Stimulated activated CD8-positive, alpha-beta memory T cell treated with anti-CD3 and anti-CD28 coated beads, Interleukin-4, amount 100 ng/mL, for 48 hours (primary cell): ENCODE measurements at regions not wholly inside any gene's neighbourhood (a gene's known extent, or its start where the extent isn't known, plus 50 kb on each side); places are given as distances from the start of the nearest gene placed in this dataset.

Source experiments
- DNase-seq: peaks from one replicate; pipeline ENCODE4 v3.0.0-alpha.2; 2020

DNA sequence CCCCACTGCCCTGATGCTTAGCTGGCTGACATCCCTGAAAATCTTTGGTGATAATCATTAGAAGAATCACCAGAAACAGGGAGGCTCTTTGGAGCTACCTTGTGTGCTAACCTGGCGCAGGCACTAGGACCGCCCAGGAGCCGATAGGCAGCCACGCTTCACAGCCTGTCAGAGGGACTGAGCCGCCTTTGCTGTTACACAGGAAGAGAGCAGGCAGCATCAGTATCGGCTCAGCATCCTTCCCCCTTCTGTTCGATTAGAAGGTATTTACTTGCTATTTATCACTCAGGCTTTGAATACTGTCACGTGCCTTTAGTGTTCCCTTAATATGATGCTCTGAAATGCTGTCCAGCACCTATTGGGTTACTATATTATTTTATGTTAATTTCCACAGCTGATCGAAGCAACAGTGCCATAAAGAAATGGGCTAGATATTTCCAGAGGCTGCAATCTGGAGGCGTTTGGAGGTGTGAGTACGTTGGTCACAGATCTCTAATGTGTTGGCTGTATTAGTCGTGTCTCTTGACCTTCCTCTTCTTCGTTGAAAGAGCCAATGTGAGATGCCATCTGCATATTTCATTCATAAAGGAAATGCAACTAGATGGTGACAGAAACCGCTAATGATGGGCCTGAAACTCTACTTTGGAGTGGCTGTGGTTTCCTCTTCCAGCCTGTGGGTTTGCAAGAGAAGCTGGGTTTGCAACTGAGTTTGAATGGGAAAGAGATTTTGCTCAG is 110.4 kb upstream of the RAB27B start:
- DNase-seq, result peak; percentile 63

DNA sequence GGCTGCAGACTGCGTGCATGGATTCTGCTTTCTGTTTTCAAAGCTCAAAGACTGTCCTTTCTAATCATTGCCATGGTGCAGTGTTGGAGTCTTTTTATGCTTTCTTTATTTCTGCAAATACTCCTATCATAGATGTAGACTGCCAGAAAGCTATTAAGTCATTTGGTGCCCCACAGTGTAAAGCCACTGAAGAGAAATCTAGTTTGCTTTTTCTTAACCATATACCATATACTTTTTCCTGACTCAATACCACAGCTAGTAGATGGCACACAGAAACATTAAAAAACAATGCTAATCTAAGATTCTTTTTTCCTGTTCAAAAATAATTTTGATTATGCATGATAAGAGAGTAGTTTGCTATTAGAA is 109.9 kb upstream of the RAB27B start:
- DNase-seq, result no peak

DNA sequence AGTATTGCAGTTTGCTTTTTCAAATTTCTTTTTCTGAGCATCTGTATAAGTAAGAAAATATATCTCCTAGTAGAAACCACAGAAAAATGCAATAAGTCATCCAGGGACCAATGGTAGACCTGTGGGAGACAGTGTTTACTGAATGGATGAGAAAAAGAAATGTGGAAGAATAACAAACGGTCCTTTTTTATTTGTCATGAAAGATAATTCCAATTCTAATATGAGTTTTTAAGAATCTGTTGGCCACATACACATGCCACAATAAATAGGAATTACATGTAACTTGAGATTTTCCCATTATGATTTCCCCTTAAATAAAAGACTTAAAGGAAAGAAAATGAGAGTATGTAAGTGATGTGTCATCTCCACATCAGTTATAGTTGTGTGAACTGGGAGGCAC is 107.7 kb upstream of the RAB27B start:
- DNase-seq, result no peak

DNA sequence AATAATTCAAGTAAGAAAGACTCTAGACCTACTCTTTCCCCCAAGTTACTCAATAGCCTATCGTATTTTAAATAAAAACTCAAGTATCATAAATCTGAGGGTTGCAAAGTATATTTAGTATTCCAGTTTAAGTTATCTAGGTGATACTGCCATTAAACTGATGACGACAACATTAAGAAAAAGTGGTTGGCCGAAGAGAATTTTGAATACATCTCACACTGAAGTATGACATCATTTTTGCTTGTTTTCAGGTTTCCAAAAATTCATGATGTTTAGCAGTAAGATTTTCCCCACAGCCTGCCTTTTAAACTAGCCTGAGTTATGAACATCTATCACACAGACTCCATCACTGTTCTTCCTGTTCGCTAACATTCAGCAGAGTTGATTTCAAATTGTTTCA is 102.1 kb upstream of the RAB27B start:
- no peak for DNase-seq

DNA sequence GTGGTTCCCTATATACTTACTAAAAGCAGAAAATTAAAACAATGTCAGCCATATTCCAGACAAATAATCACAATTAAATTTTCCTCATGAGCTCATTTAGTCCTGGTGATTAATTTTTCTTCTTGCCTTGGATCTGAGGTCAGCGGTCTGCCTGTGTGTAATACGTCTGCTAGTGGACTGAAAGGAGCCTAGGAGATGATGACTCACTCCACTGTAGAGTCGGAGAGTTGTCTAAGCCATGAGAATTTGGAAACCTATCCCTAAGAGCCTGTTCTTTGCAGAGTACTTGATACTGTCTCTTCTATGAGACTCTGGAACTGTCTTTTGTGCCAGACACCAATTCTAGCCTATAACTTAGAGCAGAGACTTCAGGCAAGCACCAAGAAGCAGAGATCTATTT is 94.2 kb upstream of the RAB27B start:
- no peak for DNase-seq

DNA sequence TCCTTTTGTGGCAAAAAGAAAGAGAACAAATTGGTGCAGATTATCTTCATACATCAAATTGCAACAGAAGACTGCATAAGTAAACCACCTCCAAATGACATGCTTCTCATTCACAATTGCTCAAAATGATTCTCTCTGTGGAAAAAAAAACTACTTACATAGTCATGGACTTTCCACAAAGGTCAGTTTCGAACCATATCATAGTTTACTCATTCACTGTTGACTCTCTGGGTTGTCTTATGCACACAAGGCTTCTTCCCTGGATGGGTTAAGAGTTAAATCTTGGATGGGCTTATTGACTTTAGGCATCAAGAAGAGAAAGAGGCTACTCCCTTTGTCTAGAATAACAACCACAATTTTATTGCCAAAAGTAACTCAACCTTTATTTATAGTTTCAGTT is 91.3 kb upstream of the RAB27B start:
- no peak for DNase-seq

DNA sequence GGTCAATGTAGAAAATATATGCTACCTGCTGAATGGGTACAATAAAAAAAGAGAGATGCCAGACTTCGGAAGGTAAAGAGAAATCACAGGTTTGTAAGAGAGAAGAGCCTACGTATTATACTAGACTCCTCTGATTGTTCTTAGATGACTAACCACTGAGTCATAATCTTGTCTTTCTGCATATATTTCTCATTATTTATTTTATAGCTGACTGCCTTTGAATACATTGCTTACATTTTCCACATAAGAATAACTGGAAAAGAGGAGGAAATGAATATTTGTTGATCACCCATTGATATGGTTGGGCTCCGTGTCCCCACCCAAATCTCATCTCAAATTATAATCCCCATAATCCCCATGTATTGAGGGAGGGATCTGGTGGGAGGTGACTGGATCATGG is 90.3 kb upstream of the RAB27B start:
- DNase-seq, result no peak

DNA sequence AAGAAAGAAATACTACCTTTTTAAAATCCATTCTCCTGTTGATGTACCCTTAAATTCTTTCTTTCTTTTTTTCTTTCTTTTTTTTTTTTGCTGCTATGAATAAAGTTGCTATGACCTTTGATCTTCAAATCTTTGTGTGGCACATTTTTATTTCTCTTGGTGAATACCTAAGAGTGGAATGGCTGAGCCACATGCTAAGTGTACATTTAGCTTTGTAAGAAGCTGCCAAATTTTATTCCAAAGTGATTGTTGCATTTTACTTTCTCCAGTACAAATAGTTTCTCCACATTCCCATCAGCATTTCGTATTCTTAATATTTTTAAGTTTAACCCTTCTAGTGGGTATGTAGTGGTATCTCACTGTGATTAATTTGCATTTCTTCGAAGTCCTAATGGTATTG is 88.8 kb upstream of the RAB27B start:
- no peak for DNase-seq

DNA sequence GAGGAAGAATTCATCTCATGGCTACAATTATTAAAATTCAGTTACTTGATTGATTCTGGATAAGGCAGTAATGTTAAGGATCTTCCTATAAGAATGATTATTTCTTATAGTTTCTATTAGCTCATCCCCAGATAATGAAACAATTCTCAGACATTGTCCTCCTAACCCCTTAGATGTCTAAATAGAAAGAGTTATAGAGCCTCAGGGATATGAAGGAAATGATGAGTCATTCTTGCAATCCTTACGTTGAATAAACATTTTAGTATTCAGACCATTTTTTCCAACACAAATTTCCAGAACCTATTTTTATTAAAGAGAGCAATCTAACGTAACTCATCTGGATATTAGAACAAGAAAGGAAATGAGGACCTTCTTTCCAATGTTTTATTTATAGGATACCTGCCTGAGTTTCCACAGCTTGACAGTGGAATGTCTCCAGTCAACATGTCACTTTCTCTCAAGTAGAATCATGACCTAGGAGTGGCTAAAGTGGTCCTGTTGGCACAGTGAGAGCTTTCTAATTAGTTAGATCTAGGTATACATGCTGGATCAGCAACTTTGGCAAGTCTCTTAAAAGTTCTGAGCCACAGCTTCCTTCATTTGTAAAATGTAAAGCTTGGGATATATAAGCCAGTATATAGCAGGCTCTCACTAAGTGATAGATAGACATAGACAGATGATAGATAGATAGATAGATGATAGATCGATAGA is 88.0 kb upstream of the RAB27B start:
- no peak for DNase-seq

DNA sequence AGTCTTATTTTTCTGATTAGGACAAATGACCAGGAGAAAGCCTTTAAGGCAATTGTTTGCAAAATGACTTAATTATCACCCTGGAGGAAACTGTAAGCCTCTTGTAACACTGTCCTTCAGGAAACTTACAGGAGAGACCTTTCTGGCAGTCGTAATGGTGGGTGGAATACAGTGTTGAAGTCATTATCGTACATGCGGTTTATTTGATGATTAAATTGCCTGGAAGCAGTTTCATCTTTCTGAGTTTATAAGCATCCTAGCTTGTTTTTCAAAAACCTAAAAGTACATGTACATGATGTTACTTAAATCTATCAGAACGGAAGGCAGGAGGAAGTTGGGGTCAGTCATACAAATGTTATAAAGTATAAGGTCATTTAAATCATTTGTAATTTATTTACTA is 86.2 kb upstream of the RAB27B start:
- no peak for DNase-seq

DNA sequence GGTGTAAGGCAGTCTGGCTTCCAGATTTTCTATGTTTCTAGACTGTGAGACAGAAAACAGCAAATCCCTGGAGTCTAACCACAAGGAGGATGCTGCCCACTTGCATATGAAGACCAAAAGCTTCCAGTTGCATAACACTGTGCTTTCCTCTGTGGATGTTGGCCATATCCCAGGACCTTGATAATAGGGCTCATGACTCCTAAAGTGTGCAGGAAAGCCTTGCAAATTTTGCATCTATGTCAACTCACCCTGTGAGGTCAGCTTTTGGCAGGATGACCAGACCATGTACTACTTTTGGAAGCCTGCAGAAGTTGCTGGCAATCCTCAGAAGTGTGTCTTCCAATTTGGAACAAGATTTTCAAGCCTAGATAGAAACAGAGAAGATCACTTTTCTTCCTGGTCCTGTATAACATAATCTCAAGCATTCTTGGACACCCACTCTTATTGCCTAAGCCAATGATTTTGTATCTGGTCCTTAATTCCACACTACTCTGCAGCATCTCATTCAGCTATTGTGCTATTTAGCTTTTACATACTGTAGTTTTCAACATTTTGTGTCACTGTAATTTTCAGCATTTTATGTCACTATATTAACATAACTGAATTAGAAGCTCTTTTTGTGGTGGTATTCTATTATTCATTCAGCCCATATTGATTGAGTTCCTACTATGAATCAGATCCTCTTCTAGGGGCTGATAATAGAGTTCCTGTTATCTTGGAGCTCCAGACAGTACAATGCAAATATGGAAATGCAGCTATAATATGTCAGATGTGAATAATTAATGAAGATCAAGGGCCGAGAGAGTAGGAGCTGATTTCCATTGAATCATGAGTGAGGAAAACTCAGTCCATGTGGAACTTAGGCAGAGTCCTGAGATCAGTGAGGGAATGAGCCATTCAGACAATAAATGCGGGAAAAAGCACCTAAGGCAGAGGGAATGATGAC is 85.3 kb upstream of the RAB27B start:
- no peak for DNase-seq

DNA sequence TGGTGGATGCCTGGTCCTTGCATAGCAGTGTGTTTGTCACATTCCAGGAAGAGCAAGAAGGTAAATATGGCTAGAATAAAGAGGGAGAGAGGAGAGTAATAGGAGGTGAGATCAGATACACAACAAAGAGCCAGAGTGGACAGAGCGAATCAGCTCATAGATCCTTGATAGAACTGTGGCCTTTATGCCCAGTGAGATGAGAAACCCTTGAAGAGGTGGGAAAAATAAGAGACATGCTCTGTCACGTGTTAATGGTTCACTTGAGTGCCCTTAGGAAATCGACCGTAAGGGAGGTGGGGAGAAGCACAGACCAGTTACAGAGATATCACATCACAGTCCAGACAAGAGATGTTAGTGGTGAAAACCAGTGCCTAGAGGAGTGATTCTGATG is 84.7 kb upstream of the RAB27B start:
- no peak for DNase-seq

DNA sequence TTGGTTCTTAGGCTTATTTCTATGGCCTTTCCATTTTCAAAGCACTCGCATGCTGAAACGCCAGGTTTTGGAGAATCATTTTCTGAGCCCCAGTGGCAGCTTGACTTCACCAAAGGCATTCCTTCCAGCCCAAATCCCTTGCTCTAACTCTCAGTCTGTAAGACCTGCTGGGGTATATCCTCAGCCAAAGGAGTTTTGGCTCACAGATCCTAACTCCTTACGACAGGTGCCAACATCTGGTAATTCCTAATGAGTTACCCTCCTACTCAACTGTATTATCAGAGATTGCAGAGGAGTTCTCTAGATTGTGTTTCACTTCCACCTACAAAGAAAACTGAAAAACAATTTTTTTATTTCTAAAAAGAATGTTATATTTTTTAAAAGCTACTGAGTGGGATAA is 79.0 kb upstream of the RAB27B start:
- no peak for DNase-seq

DNA sequence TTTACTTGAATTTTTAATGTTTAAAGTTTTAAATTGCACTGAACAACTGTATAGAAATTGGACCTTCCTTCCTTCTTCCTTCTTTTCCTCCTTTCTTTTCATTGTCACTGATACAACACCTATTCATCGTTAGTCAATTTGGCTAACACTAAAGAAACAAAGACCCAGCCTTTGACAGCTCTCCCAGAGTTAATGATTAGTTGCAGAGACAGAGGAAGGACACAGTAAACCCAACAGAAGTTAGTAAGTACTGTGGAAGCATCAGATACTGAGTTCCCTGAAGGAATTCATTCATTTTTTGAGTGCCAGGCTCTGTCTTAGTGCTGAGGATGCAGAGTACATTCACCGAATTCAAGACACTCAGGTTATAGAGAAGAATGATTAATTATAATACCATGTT is 77.9 kb upstream of the RAB27B start:
- DNase-seq, result no peak

DNA sequence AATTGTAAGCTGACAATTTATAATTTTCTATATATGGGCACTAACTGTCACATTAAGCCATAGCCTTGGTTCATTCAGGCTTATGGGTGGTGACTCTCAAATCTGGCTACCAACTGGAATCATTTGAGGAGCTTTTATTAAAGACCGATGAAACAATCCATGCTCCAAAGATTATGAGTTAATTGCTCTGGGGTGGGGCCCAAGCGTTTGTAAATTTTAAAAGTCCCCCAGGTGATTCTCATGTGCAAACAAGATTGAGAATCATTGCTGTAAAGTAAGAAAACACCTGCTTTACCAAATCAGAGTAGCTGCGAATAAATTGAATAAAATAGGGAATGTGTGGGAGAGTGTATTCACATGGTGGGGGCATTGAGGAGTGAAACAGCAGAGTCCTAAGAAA is 76.1 kb upstream of the RAB27B start:
- DNase-seq, result no peak

DNA sequence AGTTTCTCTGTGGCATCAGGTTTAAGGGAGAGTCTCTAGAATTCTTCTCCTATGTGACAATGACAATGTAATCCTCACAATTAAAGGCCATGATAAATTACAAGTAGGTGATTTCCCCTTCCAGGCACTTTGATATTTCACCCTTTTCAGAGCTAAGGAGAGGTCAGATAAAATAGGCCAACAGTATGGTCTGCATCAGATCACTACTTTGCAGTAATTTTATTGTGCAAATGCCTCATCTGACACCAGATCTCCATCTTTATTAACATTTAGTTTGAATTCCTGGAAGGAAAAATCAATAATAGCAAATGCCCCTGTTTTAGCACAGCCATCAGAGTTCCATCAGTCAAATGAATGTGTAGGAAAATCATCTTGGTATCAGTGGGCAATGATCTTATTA is 72.8 kb upstream of the RAB27B start:
- DNase-seq, result no peak

DNA sequence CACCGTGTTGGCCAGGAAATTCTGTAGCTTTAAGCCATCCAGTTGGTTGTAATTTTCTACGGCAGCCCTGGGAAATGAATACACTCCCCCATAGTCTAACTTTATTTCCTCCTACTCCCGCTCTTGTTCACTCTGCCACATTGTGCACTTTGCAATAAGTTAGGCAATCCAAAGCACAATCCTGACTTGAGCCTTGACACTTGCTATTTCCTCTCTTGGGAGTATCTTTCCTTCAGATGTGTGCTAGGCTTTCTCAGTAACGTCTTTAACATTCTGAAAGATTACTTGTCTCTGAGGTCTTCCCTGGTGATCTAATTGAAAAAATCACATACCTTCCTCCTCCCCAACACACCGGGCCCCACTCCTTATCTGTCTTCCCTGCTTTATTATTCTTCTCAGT is 65.9 kb upstream of the RAB27B start:
- no peak for DNase-seq

DNA sequence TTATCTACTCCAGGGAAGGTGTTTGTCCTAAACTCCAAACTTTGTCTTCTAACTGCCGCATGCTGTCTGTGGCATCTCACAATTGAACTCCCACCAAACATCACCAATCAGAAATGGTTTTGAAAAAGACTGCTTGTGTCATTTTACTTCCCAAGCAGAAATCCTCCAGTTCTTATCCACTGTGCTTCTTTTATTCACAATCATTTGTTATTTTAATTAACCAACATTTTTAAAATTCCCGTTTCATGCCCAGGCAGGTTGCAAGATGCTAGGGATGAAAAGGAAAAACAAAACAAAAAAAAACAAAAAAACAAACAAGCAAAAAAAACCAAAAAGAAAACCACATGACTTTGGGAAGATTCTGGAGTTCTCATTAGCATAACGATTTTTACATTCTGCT is 63.5 kb upstream of the RAB27B start:
- no peak for DNase-seq

DNA sequence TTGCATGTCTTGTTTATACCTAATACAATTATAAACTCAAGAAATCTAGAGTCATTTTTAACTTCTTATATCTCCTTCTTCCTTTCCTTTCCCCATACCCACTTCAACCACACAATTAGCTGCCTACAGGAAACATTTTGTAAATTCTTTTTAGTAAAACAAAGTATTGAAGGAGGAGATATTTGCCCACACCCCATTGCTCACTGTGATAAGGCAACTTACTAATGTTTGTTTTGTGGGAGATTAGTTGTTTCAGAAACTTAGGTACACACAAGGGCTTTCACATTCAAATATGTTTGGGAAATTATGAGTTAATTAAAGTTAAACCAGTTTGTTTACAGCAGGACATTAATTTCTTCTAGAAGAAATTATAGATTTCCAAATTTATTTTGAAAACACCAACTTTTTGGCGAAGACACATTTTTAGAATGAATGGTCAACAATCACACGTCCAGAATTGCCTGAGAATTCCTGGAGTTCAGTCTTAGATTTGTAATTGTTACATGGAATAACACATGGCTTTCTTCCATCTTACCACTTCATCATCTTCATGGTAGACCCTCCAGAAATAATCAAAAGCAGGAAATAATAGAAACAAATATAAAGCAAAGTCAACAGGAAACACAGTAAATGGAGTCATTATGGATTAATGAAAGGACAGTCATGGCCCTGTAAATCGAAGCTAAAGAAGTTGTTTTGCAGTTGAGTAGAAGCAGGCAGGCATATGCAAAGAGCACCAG is 62.5 kb upstream of the RAB27B start:
- no peak for DNase-seq

DNA sequence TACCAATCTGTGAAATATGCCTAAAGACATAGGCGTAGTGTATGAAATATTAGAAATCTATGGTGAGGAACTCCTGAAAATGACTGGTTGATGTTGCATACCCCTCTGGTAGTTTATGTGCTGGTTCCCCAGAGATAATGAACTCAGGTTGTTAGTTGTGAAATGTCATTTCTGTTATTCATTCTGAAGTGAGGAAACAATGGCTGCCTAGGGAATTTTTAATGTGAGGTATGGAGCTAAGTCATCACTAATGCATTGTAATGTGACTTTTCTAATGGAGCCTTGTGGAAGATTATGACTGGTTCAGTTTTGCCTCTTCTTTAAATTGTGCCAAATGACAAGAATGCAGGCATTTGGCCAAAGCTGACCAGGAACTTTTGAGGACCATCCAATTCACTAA is 61.6 kb upstream of the RAB27B start:
- no peak for DNase-seq

DNA sequence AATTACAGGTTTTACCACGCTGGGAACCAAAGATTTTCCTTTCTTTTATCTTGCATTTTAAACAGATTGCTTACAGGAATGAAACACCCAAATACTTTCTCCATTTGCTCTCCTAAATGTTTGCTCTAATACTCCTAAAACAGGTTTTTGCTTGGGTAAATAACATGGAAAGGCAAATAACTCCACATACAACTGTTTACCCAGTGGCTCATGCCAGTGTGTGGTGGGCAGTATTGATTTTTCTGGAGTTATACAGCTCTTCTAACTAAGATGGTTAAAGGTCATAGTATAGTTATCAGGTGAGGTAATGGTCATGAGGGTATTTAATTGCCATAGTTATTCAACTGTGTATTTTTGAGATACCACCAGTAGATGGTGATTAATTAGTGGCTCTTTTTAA is 61.2 kb upstream of the RAB27B start:
- no peak for DNase-seq

DNA sequence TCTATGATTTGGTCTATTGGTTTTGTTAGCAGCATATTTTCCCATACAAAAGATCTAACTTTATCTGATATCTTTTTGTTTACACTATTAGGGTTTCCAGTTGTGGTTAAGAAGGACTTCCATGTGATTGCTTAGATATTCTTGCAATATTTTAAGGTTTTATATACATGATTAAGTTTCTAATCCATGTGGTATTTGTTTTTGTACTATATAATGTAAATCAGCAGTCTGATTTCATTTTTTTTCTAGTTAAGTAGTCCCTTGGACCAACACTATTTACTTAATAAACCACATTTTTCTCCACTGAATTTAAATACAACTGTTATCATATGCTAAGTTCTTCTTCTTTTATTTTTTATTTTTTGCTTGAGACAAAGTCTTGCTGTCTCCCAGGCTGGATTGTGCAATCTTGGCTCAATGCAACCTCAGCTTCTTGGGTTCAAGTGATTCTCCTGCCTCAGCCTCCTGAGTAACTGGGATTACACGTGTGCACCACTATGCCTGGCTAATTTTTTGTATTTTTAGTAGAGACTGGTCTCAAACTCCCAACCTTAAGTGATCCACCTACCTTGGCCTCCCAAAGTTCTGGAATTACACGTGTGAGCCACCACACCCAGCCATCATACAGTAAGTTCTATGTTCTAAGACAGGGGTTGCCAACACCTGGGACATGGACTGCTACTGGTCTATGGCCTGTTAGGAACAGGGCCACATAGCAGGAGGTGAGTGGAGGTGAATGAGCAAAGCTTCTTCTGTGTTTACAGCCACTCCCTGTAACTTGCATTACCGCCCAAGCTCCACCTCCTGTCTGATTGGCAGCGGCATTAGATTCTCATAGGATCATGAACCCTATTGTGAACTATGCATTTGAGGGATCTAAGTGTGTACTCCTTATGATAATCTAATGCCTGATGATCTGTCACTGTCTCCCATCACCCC is 58.5 kb upstream of the RAB27B start:
- no peak for DNase-seq
